Stimulated activated naive CD8-positive, alpha-beta T cell treated with anti-CD3 and anti-CD28 coated beads, Interleukin-15, Interleukin-2, amounts not matched to agents 100 ng/mL and 50 ng/mL, for 24 hours (primary cell): ENCODE measurements at regions not wholly inside any gene's neighbourhood (a gene's known extent, or its start where the extent isn't known, plus 50 kb on each side); places are given as distances from the start of the nearest gene placed in this dataset.

Experiments
- H3K27ac Mint-ChIP-seq: one replicate; pipeline ENCODE4 v1.8.0; 2021; ENCODE audit warnings: mild to moderate bottlenecking, mixed read lengths
- H3K27me3 Mint-ChIP-seq: one replicate; pipeline ENCODE4 v1.8.0; 2021; ENCODE audit warnings: mixed read lengths
- H3K36me3 Mint-ChIP-seq: one replicate; pipeline ENCODE4 v1.8.0; 2021; ENCODE audit warnings: low read depth, mixed read lengths
- H3K4me1 Mint-ChIP-seq: one replicate; pipeline ENCODE4 v1.8.0; 2021; ENCODE audit warnings: low read depth, mixed read lengths
- H3K4me3 Mint-ChIP-seq: one replicate; pipeline ENCODE4 v1.8.0; 2021; ENCODE audit warnings: mild to moderate bottlenecking, mixed read lengths
- H3K9me3 Mint-ChIP-seq: one replicate; pipeline ENCODE4 v1.8.0; 2021; ENCODE audit warnings: mixed read lengths

DNA sequence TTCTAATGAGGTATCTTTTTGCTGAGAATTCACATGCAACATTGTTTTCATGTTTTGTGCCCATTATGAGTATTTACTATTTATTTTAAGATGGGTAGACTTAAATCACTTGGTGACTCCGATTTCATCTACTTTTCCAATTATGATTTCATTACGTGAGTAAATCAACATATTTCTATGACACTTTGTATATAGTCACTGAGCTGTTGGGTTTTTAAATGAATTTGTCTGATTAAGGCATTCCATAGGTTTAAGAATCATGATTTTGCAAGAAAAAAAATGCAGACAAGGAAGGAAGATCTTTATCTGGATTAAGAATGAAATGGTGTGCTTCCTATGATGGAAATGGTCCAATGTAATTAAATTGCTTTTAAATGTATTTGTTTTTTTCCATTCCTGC lies 661.9 kb downstream of the ANXA1 start:
- peaks cover 2% of the 10 kb centered on the region for H3K9me3 Mint-ChIP-seq
- no peak overlapping the region for H3K4me3 Mint-ChIP-seq
- no peaks in the 10 kb centered on the region for H3K36me3 Mint-ChIP-seq
- no peaks in the 10 kb centered on the region for H3K4me1 Mint-ChIP-seq
- H3K27ac Mint-ChIP-seq: no peak overlapping the region
- H3K27me3 Mint-ChIP-seq: no peaks in the 10 kb centered on the region

DNA sequence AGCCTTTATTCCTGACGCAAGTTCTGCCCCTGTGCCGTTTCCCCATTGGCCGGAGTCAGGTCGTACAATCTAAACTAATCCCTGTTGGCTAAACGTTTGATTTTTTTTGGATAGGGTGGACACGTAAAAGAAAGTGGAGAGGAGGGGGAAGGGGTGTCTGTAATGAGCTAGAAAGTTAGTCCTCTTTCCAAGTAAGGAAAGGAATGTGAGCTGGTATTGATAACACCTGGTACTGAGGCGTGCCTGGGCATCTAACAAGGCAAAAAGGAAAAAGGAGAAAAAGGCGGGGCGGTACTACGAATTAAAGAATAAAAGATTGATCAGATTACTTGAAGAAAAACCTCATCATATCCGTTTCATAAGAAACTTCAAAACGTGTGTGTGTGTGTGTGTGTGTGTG lies 665.2 kb downstream of the ANXA1 start:
- H3K9me3 Mint-ChIP-seq: peaks cover 3% of the 10 kb centered on the region
- no peaks in the 10 kb centered on the region for H3K36me3 Mint-ChIP-seq
- H3K4me3 Mint-ChIP-seq: no peak overlapping the region
- H3K4me1 Mint-ChIP-seq: no peaks in the 10 kb centered on the region
- no peaks in the 10 kb centered on the region for H3K27me3 Mint-ChIP-seq
- no peak overlapping the region for H3K27ac Mint-ChIP-seq

DNA sequence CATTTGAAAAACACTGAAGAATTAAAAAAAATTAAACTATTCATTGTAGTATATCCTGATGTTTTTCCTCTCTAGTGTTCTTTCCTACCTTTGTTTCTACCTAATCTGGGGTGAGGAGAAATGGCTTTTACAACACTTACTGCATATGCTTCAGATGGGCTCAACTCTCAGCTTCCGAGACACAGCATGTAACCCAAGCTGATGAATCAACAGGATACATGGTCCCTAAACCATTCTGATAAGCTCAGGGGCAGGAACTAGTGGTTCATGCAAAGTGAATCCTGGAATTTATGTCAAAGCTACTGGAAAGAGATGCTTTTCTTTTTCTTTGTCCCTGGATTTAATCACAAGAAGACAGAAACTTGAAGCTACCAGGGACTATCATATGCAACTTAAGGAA lies 672.5 kb upstream of the RORB start:
- no peaks in the 10 kb centered on the region for H3K36me3 Mint-ChIP-seq
- no peak overlapping the region for H3K27ac Mint-ChIP-seq
- H3K4me1 Mint-ChIP-seq: no peaks in the 10 kb centered on the region
- no peak overlapping the region for H3K4me3 Mint-ChIP-seq
- no peaks in the 10 kb centered on the region for H3K27me3 Mint-ChIP-seq
- peaks cover 3% of the 10 kb centered on the region for H3K9me3 Mint-ChIP-seq

DNA sequence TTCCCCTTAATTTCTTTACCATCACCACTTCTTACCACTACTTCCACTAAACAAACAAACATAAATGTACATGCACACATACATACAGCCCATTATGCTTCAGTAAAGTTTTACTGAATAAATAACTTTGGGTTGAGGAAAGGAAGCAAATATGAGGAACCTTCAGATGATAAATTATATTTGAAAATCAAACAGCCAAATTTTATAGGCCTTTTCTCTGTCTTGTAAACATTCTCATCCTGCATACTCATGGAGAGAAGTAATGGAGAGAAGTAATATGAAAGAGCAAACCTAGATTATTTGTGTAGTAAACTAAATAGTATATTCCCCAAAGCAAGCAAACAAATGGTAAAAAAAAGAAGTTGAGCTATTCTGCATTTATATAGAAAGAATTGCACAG lies 658.3 kb upstream of the RORB start:
- Mint-ChIP-seq H3K4me1 (no peaks in the 10 kb centered on the region), H3K4me3 (no peak overlapping the region), H3K27ac (no peak overlapping the region), H3K36me3 (no peaks in the 10 kb centered on the region), H3K9me3 (peaks cover 10% of the 10 kb centered on the region), H3K27me3 (no peaks in the 10 kb centered on the region)

DNA sequence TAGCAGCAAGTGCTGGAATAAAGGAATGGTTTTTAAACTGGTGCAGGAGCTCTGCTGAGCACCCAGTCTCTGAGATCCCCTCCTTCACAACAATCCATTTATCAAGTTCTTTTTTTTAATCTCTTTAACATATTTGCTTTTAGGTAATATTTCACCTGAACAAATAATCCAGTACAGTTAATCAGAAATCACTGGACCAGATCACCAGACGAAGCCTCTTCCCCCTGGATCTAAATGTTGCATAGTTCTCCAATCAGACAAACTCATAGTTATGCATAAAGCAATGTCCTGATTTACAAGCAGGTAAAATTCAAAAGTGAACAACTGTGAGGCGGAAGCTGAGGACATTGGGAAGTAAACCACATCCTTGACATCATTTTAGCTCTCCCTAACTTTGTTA lies 657.7 kb upstream of the RORB start:
- Mint-ChIP-seq H3K4me3 (no peak overlapping the region), H3K9me3 (peaks cover 13% of the 10 kb centered on the region), H3K27ac (no peak overlapping the region), H3K27me3 (no peaks in the 10 kb centered on the region), H3K36me3 (no peaks in the 10 kb centered on the region), H3K4me1 (no peaks in the 10 kb centered on the region)

DNA sequence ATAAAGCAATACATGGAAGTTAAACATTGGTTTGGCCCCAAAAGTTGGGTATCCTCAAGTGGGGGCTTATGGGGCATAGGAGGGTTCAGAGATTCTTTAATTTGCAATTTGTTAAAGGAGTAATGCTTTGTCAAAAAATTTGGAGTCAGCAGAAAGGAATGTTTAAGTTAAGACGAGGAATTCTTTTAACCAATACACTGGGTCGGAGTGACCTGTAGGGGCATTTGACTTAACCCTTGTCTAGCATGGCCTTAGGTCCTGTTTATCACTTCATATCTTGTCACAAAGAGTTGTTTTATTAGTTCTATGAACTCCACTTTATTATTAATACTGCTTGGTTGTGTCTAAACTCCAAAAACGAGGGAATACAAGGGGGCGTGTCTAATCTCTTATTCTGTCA lies 656.1 kb upstream of the RORB start:
- no peak overlapping the region for H3K4me3 Mint-ChIP-seq
- no peak overlapping the region for H3K27ac Mint-ChIP-seq
- peaks cover 13% of the 10 kb centered on the region for H3K9me3 Mint-ChIP-seq
- H3K27me3 Mint-ChIP-seq: no peaks in the 10 kb centered on the region
- H3K36me3 Mint-ChIP-seq: no peaks in the 10 kb centered on the region
- H3K4me1 Mint-ChIP-seq: no peaks in the 10 kb centered on the region

DNA sequence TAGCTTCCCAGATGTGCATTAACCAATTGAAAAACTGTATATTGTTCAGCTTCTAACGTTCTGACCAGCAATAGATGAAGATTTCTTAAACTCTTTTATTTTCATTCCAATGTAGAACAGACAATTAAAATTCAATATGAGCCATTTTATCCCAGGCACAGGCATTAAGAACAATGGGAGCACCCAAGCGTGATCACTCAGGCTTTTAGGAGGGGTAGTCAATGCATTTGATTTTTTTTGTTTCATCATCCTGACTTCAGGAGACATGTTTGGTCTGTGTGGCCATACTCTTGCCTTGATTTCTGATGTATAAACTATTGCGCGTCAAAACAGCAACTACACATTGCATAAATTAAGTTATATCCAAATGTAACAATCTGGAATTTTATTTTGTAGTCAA lies 653.0 kb upstream of the RORB start:
- no peaks in the 10 kb centered on the region for H3K27me3 Mint-ChIP-seq
- no peak overlapping the region for H3K27ac Mint-ChIP-seq
- no peaks in the 10 kb centered on the region for H3K36me3 Mint-ChIP-seq
- no peak overlapping the region for H3K4me3 Mint-ChIP-seq
- H3K4me1 Mint-ChIP-seq: no peaks in the 10 kb centered on the region
- peaks cover 10% of the 10 kb centered on the region for H3K9me3 Mint-ChIP-seq

DNA sequence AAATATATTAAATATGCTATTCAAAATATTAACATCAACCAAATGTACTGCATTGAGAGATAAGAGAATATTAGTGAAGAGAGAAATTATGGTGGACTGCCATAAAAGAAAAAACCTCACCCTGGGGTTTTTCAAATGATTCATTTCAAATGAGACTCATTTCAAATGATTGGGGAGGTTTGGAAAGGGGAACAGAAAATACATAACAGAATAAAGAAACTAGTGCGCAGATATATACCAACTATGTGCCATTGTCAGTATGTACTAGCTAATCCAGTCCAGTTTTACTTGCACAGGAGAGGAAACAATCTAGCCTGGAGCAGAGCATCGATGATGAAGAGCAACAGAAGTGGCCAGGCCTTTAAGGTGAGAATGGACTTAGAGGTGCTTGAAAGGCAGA lies 651.6 kb upstream of the RORB start:
- H3K36me3 Mint-ChIP-seq: no peaks in the 10 kb centered on the region
- H3K27me3 Mint-ChIP-seq: no peaks in the 10 kb centered on the region
- no peak overlapping the region for H3K27ac Mint-ChIP-seq

DNA sequence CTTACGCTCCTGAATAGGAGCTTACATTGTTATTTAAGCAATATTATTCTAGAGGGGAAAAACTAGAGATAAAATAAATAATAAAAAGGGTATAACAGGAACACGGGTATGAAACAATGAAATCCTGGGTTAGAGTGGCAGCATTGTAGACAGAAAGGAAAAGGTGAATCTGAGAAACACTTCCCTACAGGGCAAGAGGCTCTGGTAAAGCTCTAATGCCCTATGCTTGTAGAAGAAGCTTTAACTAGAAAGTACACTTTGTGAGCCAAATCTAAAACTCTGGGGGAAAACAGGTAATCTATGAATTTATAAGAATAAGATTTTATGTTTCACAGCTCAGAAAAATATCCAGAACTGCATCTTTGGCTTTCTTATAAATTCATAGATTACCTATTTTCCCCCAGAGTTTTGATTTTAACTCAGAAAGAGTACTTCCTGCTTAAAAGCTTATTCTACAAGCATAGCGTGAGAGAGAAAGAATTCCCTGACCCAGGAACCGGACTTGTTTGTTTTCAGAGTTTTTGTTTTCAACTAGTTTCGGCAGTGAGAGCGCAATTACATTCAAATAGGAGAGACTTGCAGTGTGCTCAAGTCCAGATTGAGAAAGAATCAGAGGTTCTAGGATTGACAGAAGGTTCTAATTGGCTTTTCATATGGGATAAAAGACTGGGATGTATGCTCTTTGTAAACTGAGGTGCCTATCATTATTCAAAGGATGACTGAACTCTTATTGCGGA lies 651.0 kb upstream of the RORB start:
- Mint-ChIP-seq H3K4me3 (no peak overlapping the region), H3K9me3 (peaks cover 11% of the 10 kb centered on the region), H3K27ac (no peak overlapping the region), H3K27me3 (no peaks in the 10 kb centered on the region), H3K36me3 (no peaks in the 10 kb centered on the region), H3K4me1 (no peaks in the 10 kb centered on the region)

More for the DNA sequence above, 651.6 kb upstream of the RORB start:
- H3K9me3 Mint-ChIP-seq: peaks cover 11% of the 10 kb centered on the region
- no peaks in the 10 kb centered on the region for H3K4me1 Mint-ChIP-seq
- no peak overlapping the region for H3K4me3 Mint-ChIP-seq

DNA sequence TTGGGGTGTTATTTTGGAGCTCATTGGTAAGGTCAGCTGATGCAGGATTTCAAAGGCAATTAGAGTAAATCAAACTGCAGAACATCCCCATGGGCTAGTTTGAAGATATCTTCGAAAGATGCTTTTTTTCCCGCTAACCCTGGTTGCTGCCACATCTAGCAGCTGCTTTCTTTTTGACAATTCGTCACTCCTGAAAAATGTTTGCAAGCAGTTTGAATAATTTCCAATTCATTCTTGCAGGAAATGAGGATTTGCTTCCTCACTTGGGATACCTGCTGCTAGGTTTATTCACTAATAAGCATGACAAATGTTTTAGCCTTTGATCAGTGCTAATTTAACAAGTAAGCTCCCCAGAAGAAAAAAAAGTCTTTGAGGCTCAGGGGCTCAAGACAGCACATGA lies 649.6 kb upstream of the RORB start:
- Mint-ChIP-seq H3K4me1 (no peaks in the 10 kb centered on the region), H3K4me3 (no peak overlapping the region), H3K27me3 (no peaks in the 10 kb centered on the region), H3K27ac (no peak overlapping the region), H3K9me3 (peaks cover 11% of the 10 kb centered on the region), H3K36me3 (no peaks in the 10 kb centered on the region)

DNA sequence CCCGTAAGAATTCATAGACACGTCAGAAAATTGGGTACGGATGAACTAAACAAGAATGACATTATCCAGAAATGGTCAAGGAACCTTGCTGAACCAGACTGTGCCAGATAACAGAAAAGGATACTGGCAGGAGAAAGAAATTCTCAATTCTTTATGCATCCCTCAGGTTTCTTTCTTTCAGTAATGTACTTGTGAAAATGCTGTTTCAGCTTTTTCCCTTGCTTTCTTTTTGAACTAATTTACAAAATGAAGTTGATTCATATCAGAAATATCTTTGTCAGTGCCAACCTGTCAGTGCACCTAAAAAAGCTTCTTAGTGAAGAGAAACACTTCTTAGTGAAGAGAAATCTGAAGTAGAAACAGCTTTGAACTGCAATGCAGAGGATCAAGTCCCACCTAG lies 643.6 kb upstream of the RORB start:
- no peaks in the 10 kb centered on the region for H3K27me3 Mint-ChIP-seq
- H3K27ac Mint-ChIP-seq: no peak overlapping the region
- H3K36me3 Mint-ChIP-seq: no peaks in the 10 kb centered on the region
- H3K4me1 Mint-ChIP-seq: no peaks in the 10 kb centered on the region
- no peak overlapping the region for H3K4me3 Mint-ChIP-seq
- peaks cover 5% of the 10 kb centered on the region for H3K9me3 Mint-ChIP-seq

DNA sequence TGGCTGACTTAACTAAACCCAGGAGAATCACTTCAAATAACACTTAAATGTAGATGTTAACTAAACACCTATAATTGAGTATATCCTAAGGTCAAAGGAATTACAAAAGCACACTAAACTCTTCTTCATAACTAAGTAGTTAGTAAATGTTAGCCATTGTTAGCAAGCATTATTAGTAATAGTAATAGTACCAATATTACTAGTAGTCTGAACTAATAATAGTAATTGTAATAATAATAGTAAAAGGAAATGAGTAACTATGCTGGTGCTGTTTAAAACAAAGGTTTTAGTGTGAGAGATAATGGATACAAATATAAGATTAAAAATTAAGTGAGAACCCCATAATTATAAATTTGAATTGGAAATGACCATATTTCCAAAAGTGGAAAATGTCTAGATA lies 641.9 kb upstream of the RORB start:
- H3K36me3 Mint-ChIP-seq: no peaks in the 10 kb centered on the region
- no peaks in the 10 kb centered on the region for H3K4me1 Mint-ChIP-seq
- H3K4me3 Mint-ChIP-seq: no peak overlapping the region
- H3K9me3 Mint-ChIP-seq: peaks cover 8% of the 10 kb centered on the region
- no peak overlapping the region for H3K27ac Mint-ChIP-seq
- no peaks in the 10 kb centered on the region for H3K27me3 Mint-ChIP-seq

DNA sequence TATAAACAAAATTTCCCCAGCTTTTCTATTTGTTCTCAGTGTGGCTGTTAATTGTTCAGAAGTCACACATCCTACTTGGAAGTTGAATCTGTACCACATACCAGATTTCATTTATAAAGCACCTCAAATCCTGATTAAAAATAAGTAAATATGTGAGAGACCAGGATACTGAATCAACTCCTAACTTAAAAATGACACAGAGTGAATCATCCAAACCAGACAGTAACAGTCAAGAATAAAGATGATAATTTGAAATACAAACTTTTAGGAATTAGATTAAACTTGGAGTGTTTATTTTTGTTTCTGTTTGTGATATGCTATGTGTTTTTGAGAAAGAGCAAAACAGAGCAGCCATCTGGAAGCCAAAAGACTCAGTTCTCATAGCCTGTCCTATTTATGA lies 633.2 kb upstream of the RORB start:
- Mint-ChIP-seq H3K4me3 (no peak overlapping the region), H3K9me3 (peaks cover 3% of the 10 kb centered on the region), H3K36me3 (no peaks in the 10 kb centered on the region), H3K27me3 (no peaks in the 10 kb centered on the region), H3K4me1 (no peaks in the 10 kb centered on the region), H3K27ac (no peak overlapping the region)

DNA sequence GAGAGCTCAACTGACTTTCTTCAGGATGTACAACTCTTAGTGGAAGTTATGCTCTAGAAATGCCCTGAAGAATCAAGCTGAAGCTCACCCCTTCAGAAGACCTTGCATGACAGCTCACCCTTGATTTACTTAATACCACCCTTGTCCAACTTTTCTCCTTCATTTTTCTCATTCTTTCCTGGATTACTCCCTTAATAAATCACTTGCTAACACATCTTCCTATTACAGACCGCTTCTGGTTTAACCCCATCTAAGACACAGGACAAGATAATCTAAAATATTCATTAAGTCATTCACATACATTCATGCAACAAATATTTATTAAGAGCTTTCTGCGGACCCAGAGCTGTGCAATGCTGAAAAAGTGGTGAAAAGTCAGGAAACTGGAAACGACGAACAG lies 630.7 kb upstream of the RORB start:
- H3K9me3 Mint-ChIP-seq: no peaks in the 10 kb centered on the region
- H3K4me3 Mint-ChIP-seq: no peak overlapping the region
- no peaks in the 10 kb centered on the region for H3K4me1 Mint-ChIP-seq
- no peaks in the 10 kb centered on the region for H3K27me3 Mint-ChIP-seq
- no peak overlapping the region for H3K27ac Mint-ChIP-seq
- no peaks in the 10 kb centered on the region for H3K36me3 Mint-ChIP-seq

DNA sequence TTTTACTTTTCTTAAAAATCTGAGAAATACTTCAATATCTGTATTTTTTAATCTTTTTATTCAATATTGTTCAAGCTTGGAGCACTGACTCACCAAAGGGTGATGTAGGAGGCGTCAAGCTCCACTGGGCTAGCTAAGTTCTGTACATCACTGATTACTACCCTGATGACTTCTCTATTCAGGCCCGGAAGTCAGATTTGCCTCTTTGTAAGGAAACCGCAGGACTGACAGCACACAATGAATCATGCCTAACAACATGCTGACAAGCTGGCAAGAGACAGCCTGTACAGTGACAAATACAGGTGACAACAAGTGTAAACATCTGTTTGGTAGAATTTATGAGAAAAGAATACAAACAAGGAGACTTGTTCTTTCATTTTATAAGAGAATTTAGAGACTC lies 627.9 kb upstream of the RORB start:
- no peak overlapping the region for H3K4me3 Mint-ChIP-seq
- H3K36me3 Mint-ChIP-seq: no peaks in the 10 kb centered on the region
- H3K4me1 Mint-ChIP-seq: no peaks in the 10 kb centered on the region
- no peaks in the 10 kb centered on the region for H3K27me3 Mint-ChIP-seq
- no peak overlapping the region for H3K27ac Mint-ChIP-seq
- no peaks in the 10 kb centered on the region for H3K9me3 Mint-ChIP-seq

DNA sequence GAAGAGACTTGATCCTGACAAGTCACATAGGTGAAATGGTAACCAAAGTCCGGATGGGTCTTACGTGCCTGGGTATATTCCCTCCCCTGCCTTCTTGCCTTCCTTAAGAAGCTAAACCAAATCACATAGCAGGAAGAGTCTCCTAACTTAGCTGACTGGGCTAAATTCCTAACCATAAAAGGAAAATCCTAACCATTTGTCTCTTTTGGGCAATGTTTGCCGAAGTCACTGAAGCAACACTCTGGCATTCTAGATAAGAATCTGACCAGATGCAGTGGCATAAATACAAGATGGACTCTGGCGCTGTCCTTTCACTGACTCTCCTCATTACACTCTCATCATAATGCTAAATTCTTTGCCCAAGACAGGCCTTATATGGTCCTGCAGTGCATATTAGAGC lies 625.5 kb upstream of the RORB start:
- Mint-ChIP-seq H3K9me3 (no peaks in the 10 kb centered on the region), H3K36me3 (no peaks in the 10 kb centered on the region), H3K27me3 (no peaks in the 10 kb centered on the region), H3K27ac (no peak overlapping the region), H3K4me1 (no peaks in the 10 kb centered on the region), H3K4me3 (no peak overlapping the region)
